Osteocyte (in vitro differentiated cells): ENCODE measurements at regions not wholly inside any gene's neighbourhood (a gene's known extent, or its start where the extent isn't known, plus 50 kb on each side); places are given as distances from the start of the nearest gene placed in this dataset.
"Not testable (repeated sequence)": the region's sequence is repeated elsewhere in the genome, so short reads cannot be mapped to it uniquely, and the experiment has no call there.

Experiments used
- DNase-seq: peaks from one replicate; pipeline ENCODE4 v3.0.0; 2021; ENCODE audit warnings: mixed read lengths; ENCODE audit not compliant: unreplicated experiment; ENCODE audit errors: extremely low spot score
- H3K27ac Mint-ChIP-seq: one replicate; pipeline ENCODE4 v1.8.0; 2021; ENCODE audit warnings: mild to moderate bottlenecking, mixed read lengths; ENCODE audit not compliant: unreplicated experiment
- H3K27me3 Mint-ChIP-seq: one replicate; pipeline ENCODE4 v1.8.0; 2021; ENCODE audit warnings: mixed read lengths; ENCODE audit not compliant: unreplicated experiment
- H3K36me3 Mint-ChIP-seq: one replicate; pipeline ENCODE4 v1.8.0; 2021; ENCODE audit warnings: mixed read lengths; ENCODE audit not compliant: unreplicated experiment
- H3K4me1 Mint-ChIP-seq: one replicate; pipeline ENCODE4 v1.8.0; 2021; ENCODE audit warnings: mixed read lengths; ENCODE audit not compliant: unreplicated experiment
- H3K4me3 Mint-ChIP-seq: one replicate; pipeline ENCODE4 v1.8.0; 2021; ENCODE audit warnings: mild to moderate bottlenecking, moderate library complexity, mixed read lengths; ENCODE audit not compliant: unreplicated experiment
- H3K9me3 Mint-ChIP-seq: one replicate; pipeline ENCODE4 v1.8.0; 2021; ENCODE audit warnings: mixed read lengths; ENCODE audit not compliant: unreplicated experiment
- TF ChIP-seq, protein P1 (sequence below): fragments of 200-600 bp; sonication (generic); IDR thresholded peaks from 2 replicates; pipeline ENCODE4 v1.5.0; 2021; ENCODE audit warnings: antibody characterized with exemption, mild to moderate bottlenecking, moderate library complexity

DNA sequence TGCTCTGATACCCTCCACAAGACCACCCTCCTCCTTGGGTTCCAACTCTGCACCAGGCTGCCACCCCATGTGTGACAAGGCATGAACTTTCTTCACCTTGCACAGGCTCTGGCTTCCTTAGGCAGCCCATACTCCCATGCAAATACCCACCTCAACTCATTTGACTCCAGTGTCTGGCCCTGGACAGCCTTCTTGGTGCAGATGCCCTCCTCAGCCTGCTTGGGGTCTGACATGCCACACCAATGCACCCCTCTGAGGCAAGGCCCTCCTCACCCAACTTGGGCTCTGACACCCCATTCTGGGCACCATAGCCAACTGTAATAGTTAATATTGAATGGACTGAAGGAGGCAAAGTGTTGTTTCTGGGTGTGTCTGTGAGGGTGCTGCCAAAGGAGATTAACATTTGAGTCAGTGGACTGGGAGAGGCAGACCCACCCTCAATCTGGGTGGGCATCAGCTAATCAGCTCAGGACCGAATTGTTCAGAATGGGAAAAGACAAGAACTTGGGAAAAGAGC is 115.0 kb upstream of the EPB41L4A start:
- Mint-ChIP-seq H3K4me3 (no peak overlapping the region), H3K27ac (no peak overlapping the region), H3K4me1 (no peaks in the 10 kb centered on the region), H3K9me3 (no peaks in the 10 kb centered on the region), H3K36me3 (no peaks in the 10 kb centered on the region), H3K27me3 (no peaks in the 10 kb centered on the region)
- TF ChIP-seq, protein P1, sequence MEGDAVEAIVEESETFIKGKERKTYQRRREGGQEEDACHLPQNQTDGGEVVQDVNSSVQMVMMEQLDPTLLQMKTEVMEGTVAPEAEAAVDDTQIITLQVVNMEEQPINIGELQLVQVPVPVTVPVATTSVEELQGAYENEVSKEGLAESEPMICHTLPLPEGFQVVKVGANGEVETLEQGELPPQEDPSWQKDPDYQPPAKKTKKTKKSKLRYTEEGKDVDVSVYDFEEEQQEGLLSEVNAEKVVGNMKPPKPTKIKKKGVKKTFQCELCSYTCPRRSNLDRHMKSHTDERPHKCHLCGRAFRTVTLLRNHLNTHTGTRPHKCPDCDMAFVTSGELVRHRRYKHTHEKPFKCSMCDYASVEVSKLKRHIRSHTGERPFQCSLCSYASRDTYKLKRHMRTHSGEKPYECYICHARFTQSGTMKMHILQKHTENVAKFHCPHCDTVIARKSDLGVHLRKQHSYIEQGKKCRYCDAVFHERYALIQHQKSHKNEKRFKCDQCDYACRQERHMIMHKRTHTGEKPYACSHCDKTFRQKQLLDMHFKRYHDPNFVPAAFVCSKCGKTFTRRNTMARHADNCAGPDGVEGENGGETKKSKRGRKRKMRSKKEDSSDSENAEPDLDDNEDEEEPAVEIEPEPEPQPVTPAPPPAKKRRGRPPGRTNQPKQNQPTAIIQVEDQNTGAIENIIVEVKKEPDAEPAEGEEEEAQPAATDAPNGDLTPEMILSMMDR = no peak
- no peak for DNase-seq

DNA sequence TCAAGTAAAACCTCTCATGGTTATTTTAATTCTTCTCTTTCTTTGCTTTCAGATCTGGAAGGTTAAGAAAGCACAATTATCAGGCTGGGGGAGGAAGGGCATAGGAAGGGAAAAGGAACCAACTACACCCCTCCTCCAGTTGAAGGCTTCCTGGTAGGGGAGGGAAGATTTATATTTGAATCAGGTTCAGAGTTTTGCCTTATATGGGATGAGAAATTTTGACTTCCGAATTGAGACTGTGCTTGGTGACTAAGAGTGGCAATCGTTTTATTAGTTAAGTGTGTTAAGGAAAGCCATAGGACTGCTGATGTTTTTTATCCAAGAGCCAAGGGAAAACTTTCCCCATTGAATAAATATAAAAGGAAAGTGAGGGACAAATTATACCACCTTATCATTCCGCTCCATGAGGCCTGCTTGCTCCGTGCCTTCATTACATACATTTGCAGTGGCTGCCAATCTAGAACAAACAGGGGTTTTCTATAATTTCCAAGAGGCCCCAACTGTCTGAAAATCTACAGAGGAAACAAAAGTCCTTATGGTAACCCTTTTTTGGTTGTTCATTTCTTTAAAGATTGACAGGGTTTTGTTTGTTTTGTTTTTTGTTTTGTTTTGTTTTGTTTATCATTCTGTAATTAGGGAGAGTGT is 115.7 kb upstream of the EPB41L4A start:
- no peak for DNase-seq
- TF ChIP-seq, protein P1 = no peak
- no peaks in the 10 kb centered on the region for H3K4me1 Mint-ChIP-seq
- no peaks in the 10 kb centered on the region for H3K36me3 Mint-ChIP-seq
- H3K27ac Mint-ChIP-seq = no peak overlapping the region
- H3K27me3 Mint-ChIP-seq = no peaks in the 10 kb centered on the region
- no peak overlapping the region for H3K4me3 Mint-ChIP-seq
- H3K9me3 Mint-ChIP-seq = no peaks in the 10 kb centered on the region

DNA sequence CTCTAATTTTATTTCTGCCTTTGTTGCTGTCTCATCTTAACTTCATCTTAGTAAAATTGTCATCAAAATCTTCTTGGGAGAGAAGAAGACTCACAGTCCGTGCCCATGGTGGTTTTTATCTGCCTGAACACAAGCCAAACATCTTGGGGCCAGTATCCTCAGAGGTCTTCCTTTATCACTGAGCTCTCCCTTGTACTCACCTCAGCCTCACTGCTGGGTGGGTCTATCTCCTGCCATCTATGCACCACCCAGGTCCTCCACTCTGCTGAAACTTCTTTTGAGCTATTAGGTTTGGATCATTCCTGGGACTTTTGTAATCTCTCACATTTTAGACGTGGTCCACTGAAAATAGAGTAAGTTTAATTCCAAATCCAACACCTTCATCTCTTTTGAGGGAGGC is 116.3 kb upstream of the EPB41L4A start:
- Mint-ChIP-seq H3K4me1 (no peaks in the 10 kb centered on the region), H3K27ac (no peak overlapping the region), H3K27me3 (no peaks in the 10 kb centered on the region), H3K4me3 (no peak overlapping the region), H3K36me3 (no peaks in the 10 kb centered on the region), H3K9me3 (no peaks in the 10 kb centered on the region)
- TF ChIP-seq, protein P1 = no peak
- DNase-seq = no peak

DNA sequence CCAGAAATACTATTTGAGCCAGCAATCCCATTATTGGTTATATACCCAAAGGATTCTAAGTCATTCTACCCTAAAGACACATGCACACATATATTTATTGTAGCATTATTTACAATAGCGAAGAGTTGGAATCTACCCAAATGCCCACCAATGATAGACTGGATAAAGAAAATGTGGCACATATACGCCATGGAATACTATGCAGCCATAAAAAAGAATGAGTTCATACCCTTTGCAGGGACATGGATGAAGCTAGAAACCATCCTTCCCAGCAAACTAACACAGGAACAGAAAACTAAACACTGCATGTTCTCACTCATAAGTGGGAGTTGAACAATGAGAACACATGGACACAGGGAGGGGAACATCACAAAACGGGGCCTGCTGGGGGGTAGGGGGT is 125.5 kb upstream of the EPB41L4A start:
- H3K9me3 Mint-ChIP-seq, H3K4me1 Mint-ChIP-seq, H3K27ac Mint-ChIP-seq, H3K36me3 Mint-ChIP-seq, H3K4me3 Mint-ChIP-seq, DNase-seq: not testable (repeated sequence)
- H3K27me3 Mint-ChIP-seq = peaks cover 12% of the 10 kb centered on the region

DNA sequence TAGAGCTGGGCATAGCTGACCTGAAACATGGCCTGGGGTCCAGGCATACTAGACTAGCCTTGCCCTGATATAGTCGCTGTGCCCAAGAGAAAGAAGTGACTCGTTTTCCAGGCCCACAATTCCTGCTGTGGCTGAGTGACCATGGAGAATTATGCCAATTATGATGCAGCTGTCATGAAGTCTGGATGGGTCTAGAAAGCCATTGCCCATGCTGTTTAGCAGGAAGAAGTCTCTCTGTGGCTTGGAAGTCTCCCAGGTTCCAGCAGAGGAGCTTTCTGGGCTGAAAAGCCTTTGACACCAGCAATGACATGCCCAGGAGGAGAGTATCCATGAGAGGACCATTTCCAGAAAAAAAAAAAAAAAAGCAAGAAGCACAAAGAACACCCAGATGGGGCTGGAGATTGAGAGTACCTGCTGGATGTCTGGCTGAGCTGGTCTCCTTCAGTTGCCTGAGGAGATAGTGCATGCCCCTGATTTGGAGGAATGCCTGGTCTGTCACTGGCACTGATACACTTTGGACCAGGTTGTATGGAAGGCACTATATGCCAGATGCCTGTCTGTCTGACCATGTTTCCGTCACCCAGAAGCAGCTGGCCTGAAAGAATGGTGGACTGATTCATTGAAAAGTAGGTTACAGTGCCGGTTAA is 128.0 kb upstream of the EPB41L4A start:
- no peaks in the 10 kb centered on the region for H3K9me3 Mint-ChIP-seq
- no peak for DNase-seq
- H3K4me1 Mint-ChIP-seq = no peaks in the 10 kb centered on the region
- TF ChIP-seq, protein P1 = no peak
- H3K27ac Mint-ChIP-seq = no peak overlapping the region
- H3K4me3 Mint-ChIP-seq = no peak overlapping the region
- H3K27me3 Mint-ChIP-seq = peaks cover 19% of the 10 kb centered on the region
- H3K36me3 Mint-ChIP-seq = no peaks in the 10 kb centered on the region
